ENCODE measurements at regions not wholly inside any gene's neighbourhood (a gene's known extent, or its start where the extent isn't known, plus 50 kb on each side); places are given as distances from the start of the nearest gene placed in this dataset.

GRCh38 chr2:235373171-235373570 is 120.7 kb upstream of the AGAP1 start:
- TF ChIP-seq CTCF (IDR thresholded peaks at IDR 0.05; ENCODE audit: insufficient read depth, low read depth, low read length): no peak
- no peak for DNase-seq (ENCODE audit: low read depth)
- no peak overlapping the region for H3K4me3 ChIP-seq (ENCODE audit: low read depth, low read length)

- DNase-seq (ENCODE audit: low read depth): no peak
- no peak for TF ChIP-seq CTCF (IDR thresholded peaks at IDR 0.05; ENCODE audit: insufficient read depth, low read depth, low read length)
- H3K4me3 ChIP-seq (ENCODE audit: low read depth, low read length): no peak overlapping the region
Measured at GRCh38 chr2:235377176-235377575, 116.7 kb upstream of the AGAP1 start.

- TF ChIP-seq CTCF (IDR thresholded peaks at IDR 0.05; ENCODE audit: insufficient read depth, low read depth, low read length): no peak
- H3K4me3 ChIP-seq (ENCODE audit: low read depth, low read length): no peak overlapping the region
- no peak for DNase-seq (ENCODE audit: low read depth)
Measured at GRCh38 chr2:235378246-235378645, 115.6 kb upstream of the AGAP1 start.

GRCh38 chr2:235378944-235379343 is 114.9 kb upstream of the AGAP1 start:
- H3K4me3 ChIP-seq (ENCODE audit: low read depth, low read length): no peak overlapping the region
- TF ChIP-seq CTCF (IDR thresholded peaks at IDR 0.05; ENCODE audit: insufficient read depth, low read depth, low read length): no peak
- DNase-seq (ENCODE audit: low read depth): no peak

- DNase-seq (ENCODE audit: low read depth): no peak
- H3K4me3 ChIP-seq (ENCODE audit: low read depth, low read length): no peak overlapping the region
- no peak for TF ChIP-seq CTCF (IDR thresholded peaks at IDR 0.05; ENCODE audit: insufficient read depth, low read depth, low read length)
Measured at GRCh38 chr2:235381261-235381912, 112.5 kb upstream of the AGAP1 start.

- H3K4me3 ChIP-seq (ENCODE audit: low read depth, low read length): no peak overlapping the region
- no peak for TF ChIP-seq CTCF (IDR thresholded peaks at IDR 0.05; ENCODE audit: insufficient read depth, low read depth, low read length)
- DNase-seq (ENCODE audit: low read depth): no peak
Measured at GRCh38 chr2:235382179-235382578, 111.7 kb upstream of the AGAP1 start.

GRCh38 chr2:235382601-235383000 is 111.2 kb upstream of the AGAP1 start:
- no peak for DNase-seq (ENCODE audit: low read depth)
- H3K4me3 ChIP-seq (ENCODE audit: low read depth, low read length): no peak overlapping the region
- no peak for TF ChIP-seq CTCF (IDR thresholded peaks at IDR 0.05; ENCODE audit: insufficient read depth, low read depth, low read length)
